Cardiac muscle cell (in vitro differentiated cells and primary cell): ENCODE measurements at regions not wholly inside any gene's neighbourhood (a gene's known extent, or its start where the extent isn't known, plus 50 kb on each side); places are given as distances from the start of the nearest gene placed in this dataset.
"Not testable (repeated sequence)": the region's sequence is repeated elsewhere in the genome, so short reads cannot be mapped to it uniquely, and the experiment has no call there.

Experiments
- DNase-seq, 2 donors: peaks; one replicate each; pipeline versions ENCODE4 v3.0.0 to v3.0.0-alpha.2; 2010 to 2017; ENCODE audit warnings: low read depth in 1 of 2, low spot score in 1 of 2
- H3K27ac ChIP-seq: fragments of 200-600 bp; sonication (generic); 2 replicates; pipeline ENCODE4 v1.5.1; 2016
- H3K27me3 ChIP-seq: fragments of 200-600 bp; sonication (generic); 2 replicates; pipeline ENCODE4 v1.6.0; 2016; ENCODE audit warnings: control low read depth
- H3K36me3 ChIP-seq: fragments of 200-600 bp; sonication (generic); 2 replicates; pipeline ENCODE4 v1.5.1; 2016; ENCODE audit warnings: control low read depth
- H3K4me1 ChIP-seq: fragments of 200-600 bp; sonication (generic); 2 replicates; pipeline ENCODE4 v1.8.1; 2017; ENCODE audit warnings: low read depth, mild to moderate bottlenecking, mixed run types
- H3K4me3 ChIP-seq: fragments of 200-600 bp; sonication (generic); 2 replicates; pipeline ENCODE4 v1.5.1; 2016; ENCODE audit warnings: mild to moderate bottlenecking
- H3K9me3 ChIP-seq: fragments of 200-600 bp; sonication (generic); 2 replicates; pipeline ENCODE4 v1.5.1; 2017; ENCODE audit warnings: low read depth, mild to moderate bottlenecking, control low read depth
- TF ChIP-seq, protein P1 (sequence below): IDR thresholded peaks from 2 replicates; pipeline ENCODE4 v1.5.1; 2012; ENCODE audit warnings: low read depth, mild to moderate bottlenecking, low read length

- no peaks in the 10 kb centered on the region for H3K27me3 ChIP-seq
- TF ChIP-seq, protein P1, sequence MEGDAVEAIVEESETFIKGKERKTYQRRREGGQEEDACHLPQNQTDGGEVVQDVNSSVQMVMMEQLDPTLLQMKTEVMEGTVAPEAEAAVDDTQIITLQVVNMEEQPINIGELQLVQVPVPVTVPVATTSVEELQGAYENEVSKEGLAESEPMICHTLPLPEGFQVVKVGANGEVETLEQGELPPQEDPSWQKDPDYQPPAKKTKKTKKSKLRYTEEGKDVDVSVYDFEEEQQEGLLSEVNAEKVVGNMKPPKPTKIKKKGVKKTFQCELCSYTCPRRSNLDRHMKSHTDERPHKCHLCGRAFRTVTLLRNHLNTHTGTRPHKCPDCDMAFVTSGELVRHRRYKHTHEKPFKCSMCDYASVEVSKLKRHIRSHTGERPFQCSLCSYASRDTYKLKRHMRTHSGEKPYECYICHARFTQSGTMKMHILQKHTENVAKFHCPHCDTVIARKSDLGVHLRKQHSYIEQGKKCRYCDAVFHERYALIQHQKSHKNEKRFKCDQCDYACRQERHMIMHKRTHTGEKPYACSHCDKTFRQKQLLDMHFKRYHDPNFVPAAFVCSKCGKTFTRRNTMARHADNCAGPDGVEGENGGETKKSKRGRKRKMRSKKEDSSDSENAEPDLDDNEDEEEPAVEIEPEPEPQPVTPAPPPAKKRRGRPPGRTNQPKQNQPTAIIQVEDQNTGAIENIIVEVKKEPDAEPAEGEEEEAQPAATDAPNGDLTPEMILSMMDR = no peak
- no peaks in the 10 kb centered on the region for H3K36me3 ChIP-seq
- H3K27ac ChIP-seq = no peak overlapping the region
- no peaks in the 10 kb centered on the region for H3K9me3 ChIP-seq
- peaks cover 26% of the 10 kb centered on the region for H3K4me1 ChIP-seq
- DNase-seq = peak in 1 of 2 donors; percentile 40
- no peak overlapping the region for H3K4me3 ChIP-seq
These were observed 69.7 kb upstream of the C1QTNF9B start for GRCh38 chr13:23966691-23967615.

DNA sequence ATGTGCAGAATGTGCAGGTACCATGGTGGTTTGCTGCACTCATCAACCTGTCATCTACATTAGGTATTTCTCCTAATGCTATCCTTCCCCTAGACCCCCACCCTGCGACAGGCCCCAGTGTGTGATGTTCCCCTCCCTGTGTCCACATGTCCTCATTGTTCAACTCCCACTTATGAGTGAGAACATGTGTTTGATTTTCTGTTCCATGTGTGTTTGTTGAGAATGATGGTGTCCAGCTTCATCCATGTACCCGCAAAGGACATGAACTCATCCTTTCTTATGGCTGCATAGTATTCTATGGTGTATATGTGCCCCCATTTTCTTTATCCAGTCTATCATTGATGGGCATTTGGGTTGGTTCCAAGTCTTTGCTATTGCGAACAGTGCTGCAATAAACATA, 70.5 kb upstream of the C1QTNF9B start:
- not testable (repeated sequence) for H3K4me3 ChIP-seq, H3K36me3 ChIP-seq, DNase-seq, H3K9me3 ChIP-seq, H3K27me3 ChIP-seq, H3K27ac ChIP-seq
- H3K4me1 ChIP-seq = peaks cover 26% of the 10 kb centered on the region

GRCh38 chr13:23969647-23970046, 72.3 kb upstream of the C1QTNF9B start:
- H3K27me3 ChIP-seq = no peaks in the 10 kb centered on the region
- H3K4me3 ChIP-seq = no peak overlapping the region
- peaks cover 20% of the 10 kb centered on the region for H3K4me1 ChIP-seq
- no peaks in the 10 kb centered on the region for H3K9me3 ChIP-seq
- TF ChIP-seq, protein P1 = no peak
- peak; percentile 46 to 86 for DNase-seq
- peak overlapping the region; percentile 80 for H3K27ac ChIP-seq
- no peaks in the 10 kb centered on the region for H3K36me3 ChIP-seq

DNA sequence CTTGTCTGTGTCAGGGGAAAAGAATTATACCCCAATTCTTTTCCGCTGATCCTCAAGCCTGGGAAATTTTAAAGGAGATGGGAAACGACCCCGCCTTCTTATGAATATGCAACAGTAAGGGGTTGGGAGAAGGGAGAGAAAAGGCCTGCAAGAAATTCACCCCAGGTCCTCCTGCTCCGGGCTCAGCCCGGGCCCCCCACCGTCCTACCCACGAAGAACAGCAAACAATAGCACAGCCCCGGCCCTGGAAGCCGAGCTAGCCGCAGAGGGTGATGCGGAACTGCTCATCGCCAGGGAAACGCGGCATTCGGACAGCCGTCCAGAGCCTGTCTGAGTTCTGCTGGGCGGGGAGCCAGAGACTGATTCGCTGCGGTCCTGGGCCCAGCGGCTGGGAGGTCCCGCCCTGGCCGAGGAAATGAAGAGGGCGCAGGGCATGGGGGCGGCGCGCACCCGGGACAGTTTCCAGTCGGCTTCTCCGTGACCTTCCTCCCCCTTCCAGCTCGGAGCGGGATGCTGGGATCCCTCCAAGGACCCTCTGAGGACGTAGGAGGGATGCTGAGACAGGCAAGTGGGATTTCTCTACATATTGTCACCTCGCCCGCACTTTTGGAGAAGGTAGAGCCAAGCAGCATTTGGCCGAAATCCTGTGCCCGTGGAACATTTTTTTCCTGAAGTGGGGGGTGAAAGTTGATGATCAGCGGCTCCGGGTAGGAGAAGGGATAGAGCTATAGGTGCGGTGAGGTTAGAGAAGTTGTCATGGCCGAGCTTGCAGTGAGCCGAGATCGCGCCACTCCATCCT, 82.3 kb upstream of the C1QTNF9B start:
- H3K4me3 ChIP-seq = peak overlapping the region; percentile 63
- DNase-seq = peak; percentile 83 to 96
- H3K4me1 ChIP-seq = no peaks in the 10 kb centered on the region
- no peaks in the 10 kb centered on the region for H3K27me3 ChIP-seq
- no peaks in the 10 kb centered on the region for H3K9me3 ChIP-seq
- H3K36me3 ChIP-seq = no peaks in the 10 kb centered on the region
- peak overlapping the region; percentile 39 for H3K27ac ChIP-seq
- TF ChIP-seq, protein P1 = no peak

DNA sequence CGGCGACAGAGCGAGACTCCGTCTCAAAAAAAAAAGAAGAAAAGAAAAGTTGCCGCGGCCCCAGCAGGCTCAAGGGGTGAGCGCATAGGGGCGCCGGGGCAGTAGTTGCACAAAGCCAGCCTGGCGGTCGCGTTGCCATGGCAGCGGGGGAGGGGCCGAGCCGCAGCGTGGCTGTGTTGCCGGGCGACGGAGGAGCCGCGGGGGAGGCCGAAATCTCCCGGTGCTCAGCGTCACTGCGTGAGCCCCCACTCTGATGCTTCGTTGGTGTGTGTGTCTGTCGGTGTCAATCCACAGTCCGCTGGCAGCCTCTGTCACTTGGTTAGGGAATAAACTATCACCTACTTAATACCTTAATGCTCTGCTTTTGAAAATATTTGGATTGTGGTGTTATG, 82.9 kb upstream of the C1QTNF9B start:
- DNase-seq = peak; percentile 89 to 95
- Histone ChIP-seq H3K27me3 (no peaks in the 10 kb centered on the region), H3K27ac (peak overlapping the region; percentile 39), H3K4me3 (peak overlapping the region; percentile 63), H3K9me3 (no peaks in the 10 kb centered on the region), H3K36me3 (no peaks in the 10 kb centered on the region), H3K4me1 (no peaks in the 10 kb centered on the region)
- TF ChIP-seq, protein P1 = no peak
